Keratinocyte (primary cell): ENCODE measurements at regions not wholly inside any gene's neighbourhood (a gene's known extent, or its start where the extent isn't known, plus 50 kb on each side); places are given as distances from the start of the nearest gene placed in this dataset.

Experiments
- EZH2 ChIP-seq: IDR thresholded peaks from one replicate; pipeline ENCODE4 v1.6.1; 2012; ENCODE audit warnings: inconsistent platforms, mild to moderate bottlenecking, low read length, moderate library complexity
- TF ChIP-seq, protein P1 (sequence below), 3 experiments: IDR thresholded peaks in 1 of 3; conservative IDR thresholded peaks in 1 of 3; optimal IDR thresholded peaks in 1 of 3; 2 replicates in 2 of 3; 3 replicates in 1 of 3; pipeline versions ENCODE3 to v1.5.1; 2011; ENCODE audit warnings: low read length in 3 of 3, mild to moderate bottlenecking in 3 of 3, moderate library complexity in 2 of 3, control low read depth in 1 of 3, inconsistent platforms in 1 of 3; ENCODE audit not compliant: insufficient read depth in 2 of 3; ENCODE audit errors: extremely low read depth in 1 of 3

- TF ChIP-seq, protein P1, sequence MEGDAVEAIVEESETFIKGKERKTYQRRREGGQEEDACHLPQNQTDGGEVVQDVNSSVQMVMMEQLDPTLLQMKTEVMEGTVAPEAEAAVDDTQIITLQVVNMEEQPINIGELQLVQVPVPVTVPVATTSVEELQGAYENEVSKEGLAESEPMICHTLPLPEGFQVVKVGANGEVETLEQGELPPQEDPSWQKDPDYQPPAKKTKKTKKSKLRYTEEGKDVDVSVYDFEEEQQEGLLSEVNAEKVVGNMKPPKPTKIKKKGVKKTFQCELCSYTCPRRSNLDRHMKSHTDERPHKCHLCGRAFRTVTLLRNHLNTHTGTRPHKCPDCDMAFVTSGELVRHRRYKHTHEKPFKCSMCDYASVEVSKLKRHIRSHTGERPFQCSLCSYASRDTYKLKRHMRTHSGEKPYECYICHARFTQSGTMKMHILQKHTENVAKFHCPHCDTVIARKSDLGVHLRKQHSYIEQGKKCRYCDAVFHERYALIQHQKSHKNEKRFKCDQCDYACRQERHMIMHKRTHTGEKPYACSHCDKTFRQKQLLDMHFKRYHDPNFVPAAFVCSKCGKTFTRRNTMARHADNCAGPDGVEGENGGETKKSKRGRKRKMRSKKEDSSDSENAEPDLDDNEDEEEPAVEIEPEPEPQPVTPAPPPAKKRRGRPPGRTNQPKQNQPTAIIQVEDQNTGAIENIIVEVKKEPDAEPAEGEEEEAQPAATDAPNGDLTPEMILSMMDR (optimal IDR thresholded peaks at IDR 0.05 in 1 of 3, IDR thresholded peaks at IDR 0.05 in 1 of 3, conservative IDR thresholded peaks at IDR 0.05 in 1 of 3; ENCODE audit: extremely low read depth in 1 of 3, insufficient read depth in 2 of 3, low read length in 3 of 3), result no peak
- no peak for TF ChIP-seq EZH2
Measured at GRCh38 chr3:152113413-152113812, 155.3 kb upstream of the MBNL1 start.
